Heart right ventricle (tissue), 16 donors: ENCODE measurements at regions not wholly inside any gene's neighbourhood (a gene's known extent, or its start where the extent isn't known, plus 50 kb on each side); places are given as distances from the start of the nearest gene placed in this dataset.

Experiments
- ATAC-seq, 8 donors: fragments of 200-7000 bp; cut with Tn5 transposase; one replicate each; pipeline ENCODE4 v1.9.1; 2020; ENCODE audit warnings: mild to moderate bottlenecking in 8 of 8, moderate library complexity in 8 of 8, moderate number of reproducible peaks in 1 of 8
- DNase-seq, 2 donors: peaks; one replicate each; pipeline ENCODE4 v3.0.0-alpha.2; 2020
- H3K27ac ChIP-seq, 10 donors: fragments of 200-600 bp; sonication (generic) in 2 of 10; one replicate each; pipeline versions ENCODE4 v1.5.0 to v1.8.0; 2020 to 2022; ENCODE audit warnings: mild to moderate bottlenecking in 3 of 10
- H3K27me3 ChIP-seq, 7 donors: fragments of 200-600 bp; one replicate each; pipeline ENCODE4 v1.8.0; 2021 to 2022; ENCODE audit warnings: mild to moderate bottlenecking in 2 of 7
- H3K36me3 ChIP-seq, 9 donors: fragments of 200-600 bp; sonication (generic) in 1 of 9; one replicate each; pipeline versions ENCODE4 v1.5.0 to v1.8.0; 2020 to 2022; ENCODE audit warnings: mild to moderate bottlenecking in 2 of 9
- H3K4me1 ChIP-seq, 9 donors: fragments of 200-600 bp; sonication (generic) in 1 of 9; one replicate each; pipeline versions ENCODE4 v1.5.0 to v1.8.0; 2020 to 2022; ENCODE audit warnings: mild to moderate bottlenecking in 4 of 9
- H3K4me3 ChIP-seq, 10 donors: fragments of 200-600 bp; sonication (generic) in 2 of 10; one replicate each; pipeline versions ENCODE4 v1.5.0 to v1.8.0; 2020 to 2022; ENCODE audit warnings: mild to moderate bottlenecking in 7 of 10, moderate library complexity in 2 of 10
- H3K9me3 ChIP-seq, 11 donors: fragments of 200-600 bp in 10 of 11; sonication (generic) in 2 of 11; one replicate each; pipeline versions ENCODE4 v1.5.0 to v1.8.0; 2013 to 2022; ENCODE audit warnings: mild to moderate bottlenecking in 2 of 11, control low read depth in 1 of 11, moderate library complexity in 1 of 11
- WGBS, 2 donors: extraction: QIAGEN DNeasy Blood & Tissue Kit; methylation state at CpG; one replicate each; pipeline ENCODE4 v1.1.7; 2013; ENCODE audit warnings: inconsistent platforms in 1 of 2; 5-methylcytosine and 5-hydroxymethylcytosine counted together
- intact Hi-C, 10 donors: fragments of 100-400 bp; cut with DNase I; formaldehyde crosslinking; loops; one replicate each; pipeline versions ENCODE4 v1.11.1 to v1.14.2; 2022
- TF ChIP-seq, protein P1 (sequence below), 9 donors: fragments of 200-600 bp; sonication (generic) in 2 of 9; IDR thresholded peaks; one replicate each; pipeline versions ENCODE4 v1.5.0 to v1.8.0; 2021 to 2022; ENCODE audit warnings: antibody characterized with exemption in 9 of 9, mild to moderate bottlenecking in 5 of 9, moderate library complexity in 1 of 9
- donor health status: Arrhythmogenic right ventricular cardiomyopathy.
- donor health status: ischemic (EF 13 %, LVEDD 7.1; RV severe dilation, severe dysfunction).
- donor health status: healthy with polysubstance abuse.
- donor health status: DM: no; HTN: yes; CAD: no.
- donor health status: DM: no; HTN: no; CAD: no.
- donor health status: ischemic (EF 25% LVEDD 6.9; RV normal size, moderate dysfunction).
- donor health status: ischemic (EF 25% LVEDD 5.7; RV mildly dilated, moderate dysfunction).
- donor health status: healthy.
- donor health status: DM: yes; HTN: yes; CAD: no.
- donor health status: Ischemic cardiomyopathy.
- donor health status: ischemic (EF 35%, LVEDD 5.7; RV mildly dilated, moderate dysfunction).
- donor health status: nonischemic (EF 11% LVEDD 7.7; RV severe dilation, severe dysfunction).
- donor health status: DM: yes; HTN: yes; CAD: no.
- donor health status: PGD.
- donor health status: ischemic (EF 29% LVEDD 5.4; RV normal size, mild dysfunction).
- donor health status: nonischemic (EF 23%, LVEDD 6.1; RV moderate dilation, normal function).

DNA sequence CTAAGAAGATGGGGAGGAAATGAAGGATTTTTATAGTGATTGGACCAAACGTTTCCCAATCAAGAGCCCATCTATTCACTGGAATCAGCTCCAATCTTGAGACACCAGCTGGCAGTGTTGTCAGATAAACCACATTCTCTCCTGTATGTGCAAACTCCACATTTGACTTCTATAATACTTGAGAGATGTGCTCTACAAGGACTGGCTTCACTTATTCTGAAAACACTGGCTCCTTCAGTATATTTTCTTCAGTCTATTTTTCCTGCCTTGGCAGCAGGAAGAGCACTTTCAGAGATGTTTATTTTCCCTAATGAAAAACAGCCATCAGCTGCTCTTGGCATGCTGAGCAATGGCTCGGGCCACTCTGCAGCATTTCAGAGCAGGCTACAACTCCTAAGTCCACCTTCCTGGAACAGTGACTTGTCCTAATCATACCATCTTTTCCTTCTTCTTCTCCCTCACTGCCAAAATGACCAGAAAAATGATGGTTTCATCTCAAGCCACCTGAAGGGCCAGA, 96.9 kb upstream of the FSTL4 start:
- no peak for DNase-seq
- WGBS, 2 donors: 30 to 42% methylated on average over 2 of the region's 2 CpGs
- intact Hi-C loops: no loop called here
- TF ChIP-seq, protein P1, sequence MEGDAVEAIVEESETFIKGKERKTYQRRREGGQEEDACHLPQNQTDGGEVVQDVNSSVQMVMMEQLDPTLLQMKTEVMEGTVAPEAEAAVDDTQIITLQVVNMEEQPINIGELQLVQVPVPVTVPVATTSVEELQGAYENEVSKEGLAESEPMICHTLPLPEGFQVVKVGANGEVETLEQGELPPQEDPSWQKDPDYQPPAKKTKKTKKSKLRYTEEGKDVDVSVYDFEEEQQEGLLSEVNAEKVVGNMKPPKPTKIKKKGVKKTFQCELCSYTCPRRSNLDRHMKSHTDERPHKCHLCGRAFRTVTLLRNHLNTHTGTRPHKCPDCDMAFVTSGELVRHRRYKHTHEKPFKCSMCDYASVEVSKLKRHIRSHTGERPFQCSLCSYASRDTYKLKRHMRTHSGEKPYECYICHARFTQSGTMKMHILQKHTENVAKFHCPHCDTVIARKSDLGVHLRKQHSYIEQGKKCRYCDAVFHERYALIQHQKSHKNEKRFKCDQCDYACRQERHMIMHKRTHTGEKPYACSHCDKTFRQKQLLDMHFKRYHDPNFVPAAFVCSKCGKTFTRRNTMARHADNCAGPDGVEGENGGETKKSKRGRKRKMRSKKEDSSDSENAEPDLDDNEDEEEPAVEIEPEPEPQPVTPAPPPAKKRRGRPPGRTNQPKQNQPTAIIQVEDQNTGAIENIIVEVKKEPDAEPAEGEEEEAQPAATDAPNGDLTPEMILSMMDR (IDR thresholded peaks at IDR 0.05): no peak
- Histone ChIP-seq H3K36me3 (no peaks in the 10 kb centered on the region), H3K27ac (no peak overlapping the region), H3K27me3 (peaks cover 0 to 19% (median 0%) of the 10 kb centered on the region in 7 donors), H3K4me1 (no peaks in the 10 kb centered on the region), H3K4me3 (no peak overlapping the region), H3K9me3 (no peaks in the 10 kb centered on the region)
- peak in 1 of 8 donors; percentile 8 for ATAC-seq

DNA sequence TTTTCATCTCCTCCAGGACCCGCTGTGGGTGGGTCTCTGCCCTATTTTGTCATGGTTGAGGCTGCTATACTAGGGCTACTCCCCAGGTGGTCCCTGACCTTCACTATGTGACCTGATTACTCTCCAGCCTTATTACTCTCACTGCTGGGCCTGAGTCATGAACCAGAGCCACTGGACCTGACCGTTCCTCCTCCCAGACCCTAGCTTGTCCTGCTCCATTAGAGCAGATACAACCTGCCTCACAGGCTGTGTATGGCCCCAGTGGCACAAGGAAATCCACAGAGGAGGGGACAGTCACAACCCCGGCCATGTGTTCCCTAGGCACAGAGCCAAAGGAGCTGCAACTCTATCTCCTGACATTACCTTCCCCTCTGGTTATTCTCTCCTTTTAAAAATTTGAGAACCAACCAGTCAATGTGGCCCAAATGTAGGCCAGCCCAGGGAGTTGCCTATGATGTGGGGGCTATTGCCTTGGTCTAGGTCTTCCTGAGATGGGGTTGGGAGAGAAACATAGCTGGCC, 96.0 kb upstream of the FSTL4 start:
- intact Hi-C loops: no loop called here
- Histone ChIP-seq H3K27ac (no peak overlapping the region), H3K36me3 (no peaks in the 10 kb centered on the region), H3K4me1 (no peaks in the 10 kb centered on the region), H3K4me3 (no peak overlapping the region), H3K27me3 (peaks cover 0 to 13% (median 0%) of the 10 kb centered on the region in 7 donors), H3K9me3 (no peaks in the 10 kb centered on the region)
- 67 to 68% methylated on average over 3 of the region's 3 CpGs for WGBS, 2 donors
- TF ChIP-seq, protein P1 (IDR thresholded peaks at IDR 0.05): no peak
- ATAC-seq (no peak), DNase-seq (no peak)

DNA sequence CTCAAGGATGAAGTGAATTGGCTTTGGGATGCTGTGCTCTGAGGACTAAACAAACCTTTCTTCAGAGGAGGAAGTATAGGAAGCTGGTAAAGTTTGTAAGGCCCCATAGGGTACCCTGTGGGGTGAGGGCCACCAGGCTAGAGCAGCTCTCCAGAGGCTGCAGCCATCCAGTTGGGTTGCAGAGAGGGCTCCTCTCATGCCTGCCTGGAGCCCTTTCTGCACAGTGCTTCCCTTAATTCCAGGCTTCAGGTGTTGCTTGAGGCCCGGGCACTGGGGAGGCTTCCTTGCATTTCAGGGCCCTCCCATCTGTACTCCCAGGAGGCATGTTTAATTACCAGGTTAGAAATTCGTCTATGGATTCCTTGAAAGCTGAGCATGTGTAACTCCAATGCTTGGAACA, 95.3 kb upstream of the FSTL4 start:
- no peaks in the 10 kb centered on the region for H3K9me3 ChIP-seq
- intact Hi-C loops: no loop called here
- DNase-seq (no peak), ATAC-seq (no peak)
- peaks cover 0 to 9% (median 0%) of the 10 kb centered on the region in 7 donors for H3K27me3 ChIP-seq
- H3K36me3 ChIP-seq: no peaks in the 10 kb centered on the region
- H3K27ac ChIP-seq: no peak overlapping the region
- H3K4me3 ChIP-seq: no peak overlapping the region
- no peaks in the 10 kb centered on the region for H3K4me1 ChIP-seq
- TF ChIP-seq, protein P1 (IDR thresholded peaks at IDR 0.05): no peak
- 46 to 62% methylated on average over 2 of the region's 2 CpGs for WGBS, 2 donors

DNA sequence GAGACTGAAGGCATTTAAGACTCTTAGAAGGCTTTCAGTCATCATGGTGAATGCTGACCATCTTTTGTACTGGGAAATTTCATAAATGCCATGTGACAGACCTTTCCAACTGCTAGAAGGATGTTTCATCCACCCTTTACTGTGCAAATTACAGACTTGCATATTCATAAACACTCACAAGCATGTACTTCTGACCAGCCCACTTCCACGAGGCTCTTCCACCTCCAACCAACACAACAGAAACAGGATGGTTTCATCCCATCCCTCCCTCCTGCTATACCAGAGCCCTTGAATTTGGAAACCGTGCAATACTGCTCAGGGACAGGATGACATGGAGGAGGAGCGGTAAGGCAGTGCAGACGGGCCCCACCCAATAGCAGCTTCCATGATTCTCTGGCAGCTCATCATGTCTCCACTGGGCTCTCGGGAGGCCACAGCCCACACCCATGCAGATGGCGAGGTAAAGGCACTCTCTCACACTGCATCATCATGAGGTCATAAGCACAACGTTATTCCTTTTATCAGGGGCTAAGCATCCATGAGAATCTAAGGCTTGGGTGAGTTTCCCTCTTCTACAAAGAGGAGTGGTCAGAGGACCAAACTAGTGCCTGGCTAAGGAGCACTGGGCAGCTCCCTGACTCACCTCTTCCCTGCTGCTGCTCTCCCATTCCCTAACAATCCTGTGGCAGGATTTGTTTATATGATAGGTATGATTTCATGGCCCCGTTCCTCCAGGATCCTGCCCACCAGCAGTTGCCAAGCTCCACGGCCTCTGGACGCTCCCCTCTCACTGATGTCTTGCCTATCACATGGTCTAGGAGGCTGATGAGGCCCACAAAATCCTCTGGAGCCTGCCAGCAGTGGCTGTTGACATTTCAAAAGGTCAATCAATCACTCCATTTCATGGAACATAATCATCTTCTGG, 94.4 kb upstream of the FSTL4 start:
- Histone ChIP-seq H3K36me3 (no peaks in the 10 kb centered on the region), H3K4me3 (no peak overlapping the region), H3K4me1 (no peaks in the 10 kb centered on the region), H3K9me3 (no peaks in the 10 kb centered on the region), H3K27ac (no peak overlapping the region), H3K27me3 (peaks cover 0 to 7% (median 0%) of the 10 kb centered on the region in 7 donors)
- intact Hi-C loops: no loop called here
- TF ChIP-seq, protein P1 (IDR thresholded peaks at IDR 0.05): no peak
- DNase-seq (no peak), ATAC-seq (no peak)
- 77 to 78% methylated on average over 10 of the region's 10 CpGs for WGBS, 2 donors
